SK-N-SH (cell line): ENCODE measurements at regions not wholly inside any gene's neighbourhood (a gene's known extent, or its start where the extent isn't known, plus 50 kb on each side); places are given as distances from the start of the nearest gene placed in this dataset.

Experiments
- CTCF ChIA-PET: fragments of 300-600, 350-600 bp; formaldehyde crosslinking; extraction: SDS; loops from one replicate; lab custom pipeline; 2021; lab: Yijun Ruan, JAX
- POLR2A ChIA-PET: fragments of 350-600 bp; sonication (Branson Sonifier 250); formaldehyde crosslinking; extraction: SDS; loops from one replicate; lab custom pipeline; 2020; ENCODE audit warnings: antibody characterized with exemption, inconsistent platforms; lab: Yijun Ruan, JAX
- DNase-seq: peaks from one replicate; pipeline ENCODE4 v3.0.0; 2012
- H2AFZ ChIP-seq: fragments of 200-600 bp; sonication (generic); 2 replicates; pipeline ENCODE4 v1.8.1; 2016; ENCODE audit warnings: antibody characterized with exemption, mild to moderate bottlenecking, low read depth
- H3F3A ChIP-seq: fragments of 200-600 bp; sonication (generic); replicated peaks from 2 replicates; pipeline ENCODE3; 2016; ENCODE audit warnings: antibody characterized with exemption, mild to moderate bottlenecking; ENCODE audit not compliant: insufficient read depth
- H3K27ac ChIP-seq, 2 experiments: fragments of 200-500 bp in 1 of 2; fragments of 200-600 bp in 1 of 2; sonication (Bioruptor generic) in 1 of 2; sonication (generic), shearing (Covaris generic) in 1 of 2; 2 replicates each; pipeline versions ENCODE4 v1.5.1 to v1.6.1; 2014 to 2016; ENCODE audit warnings: low read depth in 2 of 2, inconsistent platforms in 1 of 2, low read length in 1 of 2, mild to moderate bottlenecking in 1 of 2, mixed read lengths in 1 of 2
- H3K27me3 ChIP-seq: fragments of 200-600 bp; sonication (generic), shearing (Covaris generic); 2 replicates; pipeline ENCODE4 v1.6.1; 2016; ENCODE audit warnings: mixed run types; ENCODE audit not compliant: insufficient read depth
- H3K36me3 ChIP-seq, 2 experiments: fragments of 200-500 bp in 1 of 2; fragments of 200-600 bp in 1 of 2; sonication (Bioruptor generic) in 1 of 2; sonication (generic) in 1 of 2; replicated peaks in 1 of 2; 2 replicates each; pipeline versions ENCODE3 to v1.5.1; 2014 to 2016; ENCODE audit warnings: low read length in 1 of 2, mild to moderate bottlenecking in 1 of 2; ENCODE audit not compliant: insufficient read depth in 2 of 2, control insufficient read depth in 1 of 2
- H3K4me1 ChIP-seq, 2 experiments: fragments of 200-500 bp in 1 of 2; fragments of 200-600 bp in 1 of 2; sonication (Bioruptor generic) in 1 of 2; sonication (generic), shearing (Covaris generic) in 1 of 2; 2 replicates each; pipeline versions ENCODE4 v1.5.1 to v1.6.1; 2014 to 2016; ENCODE audit warnings: low read depth in 1 of 2, low read length in 1 of 2, mixed run types in 1 of 2; ENCODE audit not compliant: insufficient read depth in 2 of 2, control insufficient read depth in 1 of 2
- H3K4me2 ChIP-seq: fragments of 200-600 bp; sonication (generic), shearing (Covaris generic); 2 replicates; pipeline ENCODE4 v1.6.1; 2017; ENCODE audit warnings: mixed run types
- H3K4me3 ChIP-seq, 2 experiments: fragments of 200-500 bp in 1 of 2; fragments of 200-600 bp in 1 of 2; sonication (Bioruptor generic) in 1 of 2; sonication (generic), shearing (Covaris generic) in 1 of 2; 2 replicates each; pipeline versions ENCODE4 v1.5.1 to v1.8.1; 2014 to 2016; ENCODE audit warnings: low read depth in 2 of 2, inconsistent platforms in 1 of 2, low read length in 1 of 2, mild to moderate bottlenecking in 1 of 2, mixed read lengths in 1 of 2, moderate library complexity in 1 of 2
- H3K79me2 ChIP-seq: fragments of 200-600 bp; sonication (generic); 2 replicates; pipeline ENCODE4 v1.8.1; 2017; ENCODE audit warnings: mild to moderate bottlenecking; ENCODE audit not compliant: insufficient read depth
- H3K9ac ChIP-seq: fragments of 200-600 bp; sonication (generic); 2 replicates; pipeline ENCODE4 v1.6.1; 2017; ENCODE audit warnings: mixed run types
- H3K9me2 ChIP-seq: fragments of 200-600 bp; sonication (generic); 2 replicates; pipeline ENCODE4 v1.6.1; 2017; ENCODE audit warnings: mixed run types
- H3K9me3 ChIP-seq: fragments of 200-600 bp; sonication (generic); 2 replicates; pipeline ENCODE4 v1.6.1; 2017; ENCODE audit warnings: mixed run types, mild to moderate bottlenecking, moderate library complexity
- H4K20me1 ChIP-seq: fragments of 200-600 bp; sonication (generic); 2 replicates; pipeline ENCODE4 v1.6.1; 2017; ENCODE audit warnings: mild to moderate bottlenecking, mixed run types; ENCODE audit not compliant: insufficient read depth
- CHD2 ChIP-seq: fragments of 150-350 bp; IDR thresholded peaks from 2 replicates; pipeline ENCODE4 v1.6.1; 2018; ENCODE audit warnings: low read length; ENCODE audit not compliant: partially characterized antibody
- ELF1 ChIP-seq: IDR thresholded peaks from 2 replicates; pipeline ENCODE4 v1.4.0; 2012
- EZH2phosphoT487 ChIP-seq: fragments of 200-600 bp; sonication (generic); IDR thresholded peaks from 2 replicates; pipeline ENCODE4 v1.6.1; 2017; ENCODE audit warnings: low read depth, mixed run types, mild to moderate bottlenecking, antibody characterized with exemption, moderate library complexity, borderline replicate concordance
- FOSL2 ChIP-seq: IDR thresholded peaks from 2 replicates; pipeline ENCODE4 v1.4.0; 2012; ENCODE audit warnings: low read depth, mild to moderate bottlenecking, moderate library complexity, borderline replicate concordance
- GABPA ChIP-seq: IDR thresholded peaks from 2 replicates; pipeline ENCODE4 v1.4.0; 2012; ENCODE audit warnings: low read depth, mild to moderate bottlenecking
- MXI1 ChIP-seq: IDR thresholded peaks from 2 replicates; pipeline ENCODE4 v1.6.1; 2012; ENCODE audit warnings: mild to moderate bottlenecking, low read depth, low read length, improper control_type of control experiment
- NFIC ChIP-seq: IDR thresholded peaks from 2 replicates; pipeline ENCODE4 v1.4.0; 2012; ENCODE audit warnings: borderline replicate concordance
- NRF1 ChIP-seq: IDR thresholded peaks from 2 replicates; pipeline ENCODE4 v1.6.1; 2012; ENCODE audit warnings: low read depth, mild to moderate bottlenecking, low read length
- PBX3 ChIP-seq: IDR thresholded peaks from 2 replicates; pipeline ENCODE4; 2012
- POLR2AphosphoS5 ChIP-seq: IDR thresholded peaks from 2 replicates; pipeline ENCODE4 v1.6.1; 2012; ENCODE audit warnings: low read depth, low read length
- RAD21 ChIP-seq: IDR thresholded peaks from 2 replicates; pipeline ENCODE4 v1.6.1; 2012; ENCODE audit warnings: mild to moderate bottlenecking, low read length
- RCOR1 ChIP-seq: fragments of 150-350 bp; IDR thresholded peaks from 2 replicates; pipeline ENCODE4 v1.6.1; 2017; ENCODE audit warnings: antibody characterized with exemption, low read length
- RFX5 ChIP-seq: IDR thresholded peaks from 2 replicates; pipeline ENCODE4 v1.6.1; 2012; ENCODE audit warnings: mild to moderate bottlenecking, improper control_type of control experiment, low read length
- SIN3A ChIP-seq: IDR thresholded peaks from 2 replicates; pipeline ENCODE4 v1.6.1; 2012; ENCODE audit warnings: low read depth, mild to moderate bottlenecking, low read length, moderate library complexity, borderline replicate concordance
- SMC3 ChIP-seq: IDR thresholded peaks from 2 replicates; pipeline ENCODE4 v1.6.1; 2012; ENCODE audit warnings: low read depth, low read length, improper control_type of control experiment
- WGBS: methylation state at CpG from one replicate; pipeline ENCODE4 v1.1.6; 2017; ENCODE audit warnings: low lambda C conversion rate; 5-methylcytosine and 5-hydroxymethylcytosine counted together
- TF ChIP-seq, protein P1 (sequence below): fragments of 200-600 bp; sonication (generic); IDR thresholded peaks from 2 replicates; pipeline ENCODE4 v1.6.1; 2017; ENCODE audit warnings: antibody characterized with exemption, mild to moderate bottlenecking, moderate library complexity
- TF ChIP-seq, protein P2 (sequence below): IDR thresholded peaks from 2 replicates; pipeline ENCODE4 v1.4.0; 2012; ENCODE audit warnings: low read depth
- TF ChIP-seq, protein P3 (sequence below): fragments of 150-350 bp; IDR thresholded peaks from 2 replicates; pipeline ENCODE4 v1.6.1; 2017; ENCODE audit warnings: antibody characterized with exemption, low read length, low read depth, borderline replicate concordance
- TF ChIP-seq, protein P4 (sequence below): IDR thresholded peaks from 2 replicates; pipeline ENCODE4 v1.4.0; 2012; ENCODE audit warnings: low read depth, borderline replicate concordance

DNA sequence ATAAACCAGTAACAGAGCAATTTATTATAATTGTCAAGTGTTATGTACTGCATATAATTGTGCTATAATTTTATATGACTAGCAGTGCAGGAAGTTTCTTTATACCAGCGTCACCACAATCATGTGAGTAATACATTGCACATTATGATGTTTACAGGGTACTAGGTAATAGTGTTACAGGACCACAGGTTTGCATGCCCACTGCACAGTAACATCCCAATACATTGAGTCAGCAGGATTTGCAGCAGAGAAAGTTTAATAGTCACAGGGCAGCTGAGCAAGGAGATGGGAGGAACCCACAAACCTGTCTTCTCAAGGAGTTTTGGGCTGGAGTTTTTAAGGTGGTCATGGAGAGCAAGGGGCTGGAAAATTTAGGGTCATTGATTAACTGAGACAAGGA lies 1042.9 kb upstream of the ACVR2A start:
- H3K9me2 ChIP-seq = no peaks in the 10 kb centered on the region; the same call in 1 of the 2 replicates
- 5% methylated on average over 1 of the region's 1 CpG for WGBS
- no peaks in the 10 kb centered on the region for H4K20me1 ChIP-seq
- H3K9me3 ChIP-seq = no peaks in the 10 kb centered on the region
- no peak for TF ChIP-seq SIN3A
- TF ChIP-seq, protein P1, sequence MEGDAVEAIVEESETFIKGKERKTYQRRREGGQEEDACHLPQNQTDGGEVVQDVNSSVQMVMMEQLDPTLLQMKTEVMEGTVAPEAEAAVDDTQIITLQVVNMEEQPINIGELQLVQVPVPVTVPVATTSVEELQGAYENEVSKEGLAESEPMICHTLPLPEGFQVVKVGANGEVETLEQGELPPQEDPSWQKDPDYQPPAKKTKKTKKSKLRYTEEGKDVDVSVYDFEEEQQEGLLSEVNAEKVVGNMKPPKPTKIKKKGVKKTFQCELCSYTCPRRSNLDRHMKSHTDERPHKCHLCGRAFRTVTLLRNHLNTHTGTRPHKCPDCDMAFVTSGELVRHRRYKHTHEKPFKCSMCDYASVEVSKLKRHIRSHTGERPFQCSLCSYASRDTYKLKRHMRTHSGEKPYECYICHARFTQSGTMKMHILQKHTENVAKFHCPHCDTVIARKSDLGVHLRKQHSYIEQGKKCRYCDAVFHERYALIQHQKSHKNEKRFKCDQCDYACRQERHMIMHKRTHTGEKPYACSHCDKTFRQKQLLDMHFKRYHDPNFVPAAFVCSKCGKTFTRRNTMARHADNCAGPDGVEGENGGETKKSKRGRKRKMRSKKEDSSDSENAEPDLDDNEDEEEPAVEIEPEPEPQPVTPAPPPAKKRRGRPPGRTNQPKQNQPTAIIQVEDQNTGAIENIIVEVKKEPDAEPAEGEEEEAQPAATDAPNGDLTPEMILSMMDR = no peak
- TF ChIP-seq MXI1 = no peak
- no peak for TF ChIP-seq PBX3
- TF ChIP-seq, protein P2, sequence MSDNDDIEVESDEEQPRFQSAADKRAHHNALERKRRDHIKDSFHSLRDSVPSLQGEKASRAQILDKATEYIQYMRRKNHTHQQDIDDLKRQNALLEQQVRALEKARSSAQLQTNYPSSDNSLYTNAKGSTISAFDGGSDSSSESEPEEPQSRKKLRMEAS = no peak
- TF ChIP-seq, protein P3, sequence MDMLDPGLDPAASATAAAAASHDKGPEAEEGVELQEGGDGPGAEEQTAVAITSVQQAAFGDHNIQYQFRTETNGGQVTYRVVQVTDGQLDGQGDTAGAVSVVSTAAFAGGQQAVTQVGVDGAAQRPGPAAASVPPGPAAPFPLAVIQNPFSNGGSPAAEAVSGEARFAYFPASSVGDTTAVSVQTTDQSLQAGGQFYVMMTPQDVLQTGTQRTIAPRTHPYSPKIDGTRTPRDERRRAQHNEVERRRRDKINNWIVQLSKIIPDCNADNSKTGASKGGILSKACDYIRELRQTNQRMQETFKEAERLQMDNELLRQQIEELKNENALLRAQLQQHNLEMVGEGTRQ = no peak
- TF ChIP-seq FOSL2 = no peak
- TF ChIP-seq POLR2AphosphoS5 = no peak
- no peak for TF ChIP-seq RCOR1
- no peak for TF ChIP-seq ELF1
- TF ChIP-seq RFX5 = no peak
- TF ChIP-seq RAD21 = no peak
- H3K27me3 ChIP-seq = no peaks in the 10 kb centered on the region
- H3K9ac ChIP-seq = no peak overlapping the region
- CTCF ChIA-PET = no interaction called here
- no peaks in the 10 kb centered on the region for H3F3A ChIP-seq
- no peaks in the 10 kb centered on the region for H3K4me1 ChIP-seq
- no peak overlapping the region for H3K4me3 ChIP-seq
- no peak for DNase-seq
- no peak overlapping the region for H3K27ac ChIP-seq
- H3K79me2 ChIP-seq = no peaks in the 10 kb centered on the region
- H3K36me3 ChIP-seq = no peaks in the 10 kb centered on the region
- POLR2A ChIA-PET = no interaction called here
- no peak overlapping the region for H2AFZ ChIP-seq
- no peak overlapping the region for H3K4me2 ChIP-seq

DNA sequence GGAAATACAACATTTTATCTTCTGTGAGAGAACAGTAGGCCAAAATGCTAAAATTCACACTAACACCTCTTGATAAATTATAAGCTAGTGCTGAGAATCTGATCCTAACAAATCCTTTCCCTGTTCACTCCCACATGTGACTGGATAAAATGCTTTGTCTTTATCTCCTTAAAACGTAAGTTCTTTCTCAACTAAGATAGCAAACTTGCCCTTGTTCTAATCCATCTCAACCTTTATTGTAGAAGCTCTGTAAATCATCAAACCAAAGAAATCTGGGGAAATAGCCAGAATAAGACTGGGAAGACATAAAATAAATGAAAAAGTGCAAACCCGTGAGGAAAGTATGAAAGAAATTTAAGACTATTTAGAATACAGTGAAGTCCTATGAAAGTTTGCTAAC lies 1058.4 kb upstream of the ACVR2A start:
- Histone ChIP-seq H3K27me3 (no peaks in the 10 kb centered on the region), H4K20me1 (no peaks in the 10 kb centered on the region), H3K79me2 (no peaks in the 10 kb centered on the region), H3F3A (no peaks in the 10 kb centered on the region), H3K27ac (no peak overlapping the region), H3K4me3 (no peak overlapping the region), H2AFZ (no peak overlapping the region), H3K9me3 (no peaks in the 10 kb centered on the region), H3K4me2 (no peak overlapping the region), H3K36me3 (no peaks in the 10 kb centered on the region), H3K9me2 (no peaks in the 10 kb centered on the region), H3K4me1 (no peaks in the 10 kb centered on the region), H3K9ac (no peak overlapping the region)
- WGBS = 22% methylated on average over 2 of the region's 2 CpGs
- ChIA-PET POLR2A (no interaction called here), CTCF (no interaction called here)
- DNase-seq = no peak
- TF ChIP-seq NRF1 = no peak
- TF ChIP-seq, protein P1 = no peak
- TF ChIP-seq EZH2phosphoT487 = no peak
- no peak for TF ChIP-seq NFIC
- no peak for TF ChIP-seq CHD2
- TF ChIP-seq RFX5 = no peak
- TF ChIP-seq, protein P3 = no peak
- no peak for TF ChIP-seq SMC3
- no peak for TF ChIP-seq RCOR1
- no peak for TF ChIP-seq RAD21
- TF ChIP-seq GABPA = no peak
- TF ChIP-seq, protein P4, sequence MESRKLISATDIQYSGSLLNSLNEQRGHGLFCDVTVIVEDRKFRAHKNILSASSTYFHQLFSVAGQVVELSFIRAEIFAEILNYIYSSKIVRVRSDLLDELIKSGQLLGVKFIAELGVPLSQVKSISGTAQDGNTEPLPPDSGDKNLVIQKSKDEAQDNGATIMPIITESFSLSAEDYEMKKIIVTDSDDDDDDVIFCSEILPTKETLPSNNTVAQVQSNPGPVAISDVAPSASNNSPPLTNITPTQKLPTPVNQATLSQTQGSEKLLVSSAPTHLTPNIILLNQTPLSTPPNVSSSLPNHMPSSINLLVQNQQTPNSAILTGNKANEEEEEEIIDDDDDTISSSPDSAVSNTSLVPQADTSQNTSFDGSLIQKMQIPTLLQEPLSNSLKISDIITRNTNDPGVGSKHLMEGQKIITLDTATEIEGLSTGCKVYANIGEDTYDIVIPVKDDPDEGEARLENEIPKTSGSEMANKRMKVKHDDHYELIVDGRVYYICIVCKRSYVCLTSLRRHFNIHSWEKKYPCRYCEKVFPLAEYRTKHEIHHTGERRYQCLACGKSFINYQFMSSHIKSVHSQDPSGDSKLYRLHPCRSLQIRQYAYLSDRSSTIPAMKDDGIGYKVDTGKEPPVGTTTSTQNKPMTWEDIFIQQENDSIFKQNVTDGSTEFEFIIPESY = no peak
